T-cell (primary cell): ENCODE measurements at regions not wholly inside any gene's neighbourhood (a gene's known extent, or its start where the extent isn't known, plus 50 kb on each side); places are given as distances from the start of the nearest gene placed in this dataset.

Experiments
- ATAC-seq, 4 experiments: fragments of 200-7000 bp in 3 of 4; fragments of 150-1000 bp in 1 of 4; cut with Tn5 transposase; replicated peaks in 1 of 4; 1 replicate in 3 of 4; 2 replicates in 1 of 4; pipeline ENCODE4 v1.10.0; 2021; ENCODE audit warnings: moderate library complexity in 3 of 4, mild to moderate bottlenecking in 2 of 4, moderate number of reproducible peaks in 1 of 4
- CTCF ChIA-PET, 2 donors: fragments of 300-600 bp; sonication (Branson Sonifier 250); formaldehyde crosslinking; loops; one replicate each; lab custom pipeline; 2022; ENCODE audit warnings: antibody characterized with exemption in 2 of 2; lab: Charles Lee
- POLR2A ChIA-PET, 2 donors: fragments of 300-600 bp; sonication (Branson Sonifier 250); formaldehyde crosslinking; loops; one replicate each; lab custom pipeline; 2022; ENCODE audit warnings: antibody characterized with exemption in 2 of 2; lab: Charles Lee
- DNase-seq, 35 experiments: peaks; one replicate each; pipeline versions ENCODE4 v3.0.0 to v3.0.0-alpha.2; 2013 to 2023
- H3K27ac ChIP-seq: one replicate; pipeline ENCODE4 v1.5.1; 2013; ENCODE audit warnings: low read length
- H3K27me3 ChIP-seq, 2 experiments: replicated peaks in 1 of 2; 1 replicate in 1 of 2; 2 replicates in 1 of 2; pipeline versions ENCODE4 v1.6.1 to v1.7.0; 2013; ENCODE audit warnings: low read length in 1 of 2, mixed read lengths in 1 of 2; ENCODE audit not compliant: control insufficient read depth in 2 of 2, insufficient read depth in 2 of 2; ENCODE audit errors: extremely low read depth in 1 of 2
- H3K36me3 ChIP-seq, 2 donors: 1 replicate in 1 of 2; 2 replicates in 1 of 2; pipeline versions ENCODE4 v1.6.1 to v1.7.0; 2013; ENCODE audit warnings: low read length in 1 of 2; ENCODE audit not compliant: control insufficient read depth in 2 of 2, insufficient read depth in 1 of 2; ENCODE audit errors: extremely low read depth in 1 of 2
- H3K4me1 ChIP-seq, 2 experiments: 1 replicate in 1 of 2; 2 replicates in 1 of 2; pipeline versions ENCODE4 v1.6.1 to v1.7.0; 2013; ENCODE audit warnings: low read length in 2 of 2, mixed read lengths in 1 of 2; ENCODE audit not compliant: insufficient read depth in 2 of 2, control insufficient read depth in 1 of 2; ENCODE audit errors: extremely low read depth in 1 of 2
- H3K4me3 ChIP-seq, 2 donors: 1 replicate in 1 of 2; 2 replicates in 1 of 2; pipeline versions ENCODE4 v1.5.1 to v1.7.0; 2013; ENCODE audit warnings: mild to moderate bottlenecking in 2 of 2, low read length in 1 of 2, moderate library complexity in 1 of 2; ENCODE audit not compliant: control insufficient read depth in 1 of 2; ENCODE audit errors: extremely low read depth in 1 of 2
- H3K9me3 ChIP-seq: 2 replicates; pipeline ENCODE4 v1.7.0; 2013
- H3K27ac Mint-ChIP-seq, 2 donors: one replicate each; pipeline ENCODE4 v1.8.0; 2020 to 2021; ENCODE audit warnings: mild to moderate bottlenecking in 2 of 2, mixed read lengths in 2 of 2
- H3K27me3 Mint-ChIP-seq, 2 donors: one replicate each; pipeline ENCODE4 v1.8.0; 2021 to 2022; ENCODE audit warnings: mixed read lengths in 2 of 2
- H3K36me3 Mint-ChIP-seq: one replicate; pipeline ENCODE4 v1.8.0; 2021; ENCODE audit warnings: mixed read lengths
- H3K4me1 Mint-ChIP-seq, 3 donors: one replicate each; pipeline ENCODE4 v1.8.0; 2020 to 2022; ENCODE audit warnings: mixed read lengths in 3 of 3, mild to moderate bottlenecking in 1 of 3
- H3K4me3 Mint-ChIP-seq, 3 donors: one replicate each; pipeline ENCODE4 v1.8.0; 2020 to 2022; ENCODE audit warnings: mild to moderate bottlenecking in 3 of 3, mixed read lengths in 3 of 3, moderate library complexity in 3 of 3
- H3K9me3 Mint-ChIP-seq, 3 donors: one replicate each; pipeline ENCODE4 v1.8.0; 2020 to 2022; ENCODE audit warnings: mixed read lengths in 3 of 3
- WGBS: methylation state at CpG from one replicate; pipeline ENCODE4 v1.1.5; 2013; ENCODE audit warnings: missing lambda C conversion rate; ENCODE audit not compliant: insufficient coverage; 5-methylcytosine and 5-hydroxymethylcytosine counted together

DNA sequence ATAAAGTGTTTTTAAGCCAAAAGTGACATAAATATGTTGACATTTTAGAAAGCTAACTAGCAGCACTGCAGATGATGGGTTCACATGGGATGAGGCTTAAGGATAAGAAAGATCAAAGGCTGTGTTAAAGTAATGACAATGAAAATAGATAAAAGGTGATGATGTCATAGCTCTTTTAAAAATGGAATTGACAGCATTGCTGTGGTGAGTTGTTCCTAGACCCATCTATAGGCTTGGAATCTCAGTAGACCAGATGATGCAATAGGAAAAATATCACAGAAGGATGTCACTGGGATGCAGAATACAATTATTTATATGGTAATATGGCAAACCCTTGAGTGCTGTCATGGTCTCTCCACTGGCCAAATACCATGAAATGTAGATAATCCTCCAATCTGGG is 286.0 kb downstream of the PLA2G4A start:
- H3K9me3 ChIP-seq = no peaks in the 10 kb centered on the region
- H3K9me3 Mint-ChIP-seq = peaks cover 0 to 11% (median 10%) of the 10 kb centered on the region in 3 donors
- DNase-seq (no peak), ATAC-seq (no peak)
- H3K27me3 Mint-ChIP-seq = no peaks in the 10 kb centered on the region
- ChIA-PET CTCF (no interaction called here), POLR2A (no interaction called here)
- H3K36me3 Mint-ChIP-seq = no peaks in the 10 kb centered on the region
- no peaks in the 10 kb centered on the region for H3K36me3 ChIP-seq
- no peak overlapping the region for H3K4me3 Mint-ChIP-seq
- no peak overlapping the region for H3K27ac Mint-ChIP-seq
- H3K4me1 ChIP-seq = no peaks in the 10 kb centered on the region
- H3K27ac ChIP-seq = no peak overlapping the region
- no peak overlapping the region for H3K4me3 ChIP-seq
- no peaks in the 10 kb centered on the region for H3K4me1 Mint-ChIP-seq
- no peaks in the 10 kb centered on the region for H3K27me3 ChIP-seq

DNA sequence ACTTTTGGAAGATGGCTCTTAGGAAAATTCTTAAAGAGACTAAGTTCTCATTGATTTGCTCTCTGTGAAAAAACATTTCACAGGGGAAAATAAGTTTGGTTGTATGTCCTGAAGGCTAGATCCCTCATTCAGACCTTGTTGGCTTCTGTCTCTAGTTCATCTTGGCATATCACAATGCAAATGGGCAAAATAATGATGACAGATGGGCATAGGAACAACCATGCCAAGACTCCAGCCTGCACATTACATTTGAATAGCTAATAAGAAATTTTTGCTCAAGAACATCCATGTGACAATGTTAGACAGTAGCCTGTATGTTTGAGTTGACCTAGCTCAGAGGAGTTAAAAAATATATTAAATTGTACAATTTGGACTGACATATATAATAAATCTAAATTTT is 292.9 kb downstream of the PLA2G4A start:
- Histone ChIP-seq H3K36me3 (no peaks in the 10 kb centered on the region), H3K4me1 (no peaks in the 10 kb centered on the region), H3K27me3 (no peaks in the 10 kb centered on the region), H3K27ac (no peak overlapping the region), H3K4me3 (no peak overlapping the region), H3K9me3 (no peaks in the 10 kb centered on the region)
- ATAC-seq (no peak), DNase-seq (no peak)
- Mint-ChIP-seq H3K4me1 (no peaks in the 10 kb centered on the region), H3K4me3 (no peak overlapping the region), H3K27me3 (no peaks in the 10 kb centered on the region), H3K27ac (no peak overlapping the region), H3K9me3 (peaks cover 0 to 7% (median 6%) of the 10 kb centered on the region in 3 donors), H3K36me3 (no peaks in the 10 kb centered on the region)
- CTCF ChIA-PET = no interaction called here
- POLR2A ChIA-PET = no interaction called here

DNA sequence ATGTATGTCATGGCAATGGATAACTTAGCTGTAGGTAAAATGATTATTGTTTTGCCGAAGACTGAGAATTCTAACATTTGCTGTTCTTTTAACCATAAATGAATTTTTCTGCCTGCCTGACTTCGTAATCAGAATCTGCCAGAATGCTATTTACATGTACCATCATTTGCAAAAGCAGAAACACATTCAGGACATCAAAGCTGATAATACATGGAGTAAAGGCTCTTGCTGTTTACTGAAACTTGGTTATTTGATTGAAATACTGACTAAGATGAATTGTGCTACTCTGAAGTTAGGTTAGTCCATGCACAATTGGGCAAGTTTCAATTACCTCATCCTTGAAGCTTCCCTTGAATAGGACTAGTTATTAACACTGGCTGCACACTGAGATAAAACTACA is 293.8 kb downstream of the PLA2G4A start:
- no peak for ATAC-seq
- peaks cover 0 to 7% (median 6%) of the 10 kb centered on the region in 3 donors for H3K9me3 Mint-ChIP-seq
- Histone ChIP-seq H3K4me1 (no peaks in the 10 kb centered on the region), H3K4me3 (no peak overlapping the region), H3K27me3 (no peaks in the 10 kb centered on the region), H3K27ac (no peak overlapping the region), H3K9me3 (no peaks in the 10 kb centered on the region), H3K36me3 (no peaks in the 10 kb centered on the region)
- H3K36me3 Mint-ChIP-seq = no peaks in the 10 kb centered on the region
- H3K27me3 Mint-ChIP-seq = no peaks in the 10 kb centered on the region
- CTCF ChIA-PET = no interaction called here
- no peak for DNase-seq
- H3K4me3 Mint-ChIP-seq = no peak overlapping the region
- no CpG with 5 or more reads among the region's 2 CpGs for WGBS
- no peak overlapping the region for H3K27ac Mint-ChIP-seq
- no peaks in the 10 kb centered on the region for H3K4me1 Mint-ChIP-seq
- POLR2A ChIA-PET = no interaction called here

DNA sequence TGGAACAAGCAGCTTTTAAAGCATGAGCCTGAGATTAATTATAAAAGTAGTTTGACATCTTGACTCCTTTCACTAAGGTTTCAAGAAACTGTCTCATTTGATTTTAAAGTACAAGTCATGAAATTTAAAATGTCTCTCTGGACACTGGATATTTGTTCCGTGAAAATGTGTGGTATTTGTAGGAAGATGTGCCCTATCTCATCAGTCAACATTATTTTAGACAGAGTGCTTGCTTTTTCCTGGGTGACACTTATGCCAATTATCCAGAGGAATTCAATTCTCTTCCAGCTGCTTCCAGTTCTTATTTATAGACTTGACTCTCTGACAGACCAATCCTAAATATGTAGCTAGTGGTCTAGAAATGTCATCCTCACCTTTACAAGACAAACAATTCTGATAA is 300.4 kb downstream of the PLA2G4A start:
- Mint-ChIP-seq H3K36me3 (no peaks in the 10 kb centered on the region), H3K4me3 (no peak overlapping the region), H3K9me3 (peaks cover 4 to 5% (median 5%) of the 10 kb centered on the region in 3 donors), H3K27me3 (no peaks in the 10 kb centered on the region), H3K4me1 (peaks cover 0 to 4% (median 2%) of the 10 kb centered on the region in 3 donors), H3K27ac (no peak overlapping the region)
- WGBS = no CpG with 5 or more reads among the region's 1 CpG
- ATAC-seq = no peak
- Histone ChIP-seq H3K36me3 (no peaks in the 10 kb centered on the region), H3K9me3 (no peaks in the 10 kb centered on the region), H3K4me1 (no peaks in the 10 kb centered on the region), H3K4me3 (no peak overlapping the region), H3K27me3 (no peaks in the 10 kb centered on the region), H3K27ac (no peak overlapping the region)
- no peak for DNase-seq
- ChIA-PET POLR2A (no interaction called here), CTCF (no interaction called here)

DNA sequence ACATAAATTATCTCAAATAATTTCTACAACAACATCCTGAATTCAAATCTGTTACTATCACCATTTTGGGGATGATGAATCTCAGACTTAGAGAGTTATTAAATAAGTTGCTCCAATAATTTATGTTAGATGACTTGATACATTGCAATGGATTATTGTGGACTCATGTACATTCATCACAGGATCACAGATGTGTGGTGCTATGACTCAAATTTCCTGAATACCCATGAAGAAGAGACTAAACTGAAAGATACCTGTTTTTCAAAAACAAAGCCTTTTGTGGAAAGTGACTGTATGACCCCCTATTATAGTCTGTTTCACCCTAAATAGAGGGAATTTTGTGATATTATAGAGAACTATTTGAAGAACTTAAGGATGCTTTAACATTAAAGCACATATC is 315.0 kb downstream of the PLA2G4A start:
- Mint-ChIP-seq H3K27ac (no peak overlapping the region), H3K9me3 (peaks cover 14 to 26% (median 21%) of the 10 kb centered on the region in 3 donors), H3K27me3 (no peaks in the 10 kb centered on the region), H3K4me3 (no peak overlapping the region), H3K36me3 (no peaks in the 10 kb centered on the region), H3K4me1 (peaks cover 0 to 6% (median 2%) of the 10 kb centered on the region in 3 donors)
- no peaks in the 10 kb centered on the region for H3K36me3 ChIP-seq
- H3K4me3 ChIP-seq = no peak overlapping the region
- H3K27ac ChIP-seq = no peak overlapping the region
- ATAC-seq (no peak), DNase-seq (no peak)
- H3K4me1 ChIP-seq = no peaks in the 10 kb centered on the region
- CTCF ChIA-PET = no interaction called here
- POLR2A ChIA-PET = no interaction called here
- H3K9me3 ChIP-seq = no peaks in the 10 kb centered on the region
- H3K27me3 ChIP-seq = no peaks in the 10 kb centered on the region

DNA sequence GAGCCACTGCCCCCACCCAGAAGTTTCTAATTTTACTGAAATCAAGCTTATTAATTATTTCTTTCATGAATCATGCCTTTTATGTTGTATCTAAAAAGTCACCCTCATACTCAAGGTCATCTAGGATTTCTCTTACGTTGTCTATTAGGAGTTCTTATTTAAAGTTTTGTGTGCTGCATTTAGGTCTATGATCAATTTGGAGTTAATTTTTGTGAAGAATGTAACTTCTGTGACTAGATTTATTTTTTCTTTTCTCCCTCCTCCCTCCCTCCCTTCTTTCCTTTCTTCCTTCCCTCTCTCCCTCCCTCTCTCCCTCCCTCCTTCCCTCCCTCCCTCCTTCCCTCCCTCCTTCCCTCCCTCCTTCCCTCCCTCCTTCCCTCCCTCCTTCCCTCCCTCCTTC is 317.6 kb downstream of the PLA2G4A start:
- H3K4me1 Mint-ChIP-seq = peaks cover 0 to 6% (median 2%) of the 10 kb centered on the region in 3 donors
- Histone ChIP-seq H3K27ac (no peak overlapping the region), H3K27me3 (no peaks in the 10 kb centered on the region), H3K4me3 (no peak overlapping the region), H3K4me1 (no peaks in the 10 kb centered on the region), H3K9me3 (no peaks in the 10 kb centered on the region), H3K36me3 (no peaks in the 10 kb centered on the region)
- ChIA-PET POLR2A (no interaction called here), CTCF (no interaction called here)
- peaks cover 22 to 31% (median 23%) of the 10 kb centered on the region in 3 donors for H3K9me3 Mint-ChIP-seq
- H3K4me3 Mint-ChIP-seq = no peak overlapping the region
- WGBS = no CpG with 5 or more reads among the region's 1 CpG
- no peak overlapping the region for H3K27ac Mint-ChIP-seq
- DNase-seq (no peak), ATAC-seq (no peak)
- no peaks in the 10 kb centered on the region for H3K27me3 Mint-ChIP-seq
- peaks cover under 1% of the 10 kb centered on the region for H3K36me3 Mint-ChIP-seq

DNA sequence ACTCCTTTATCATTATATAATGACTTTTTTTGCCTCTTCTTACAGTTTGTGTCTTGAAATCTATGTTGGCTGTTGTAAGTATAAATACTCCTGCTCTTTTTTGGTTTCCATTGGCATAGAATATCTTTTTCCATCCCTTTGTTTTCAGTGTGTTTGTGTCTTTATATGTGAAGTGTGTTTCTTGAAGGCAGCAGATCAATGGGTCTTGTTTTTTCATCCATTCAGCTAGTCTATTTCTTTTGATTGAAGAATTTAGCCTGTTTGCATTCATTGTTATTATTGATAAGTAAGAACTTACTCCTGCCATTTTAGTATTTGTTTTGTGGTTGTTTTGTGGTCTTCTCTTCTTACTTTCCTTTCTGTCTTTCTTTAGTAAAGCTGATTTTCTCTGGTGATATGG is 322.8 kb downstream of the PLA2G4A start:
- Mint-ChIP-seq H3K27ac (no peak overlapping the region), H3K27me3 (no peaks in the 10 kb centered on the region), H3K4me1 (peaks cover under 1 to 6% (median 2%) of the 10 kb centered on the region in 3 donors), H3K9me3 (peaks cover 38 to 53% (median 41%) of the 10 kb centered on the region in 3 donors), H3K4me3 (no peak overlapping the region), H3K36me3 (peaks cover 3% of the 10 kb centered on the region)
- no peak overlapping the region for H3K27ac ChIP-seq
- H3K27me3 ChIP-seq = no peaks in the 10 kb centered on the region
- H3K4me1 ChIP-seq = no peaks in the 10 kb centered on the region
- no peak overlapping the region for H3K4me3 ChIP-seq
- no peaks in the 10 kb centered on the region for H3K36me3 ChIP-seq
- ChIA-PET CTCF (no interaction called here), POLR2A (no interaction called here)
- DNase-seq (no peak), ATAC-seq (no peak)
- H3K9me3 ChIP-seq = no peaks in the 10 kb centered on the region
